ENCODE measurements at regions not wholly inside any gene's neighbourhood (a gene's known extent, or its start where the extent isn't known, plus 50 kb on each side); places are given as distances from the start of the nearest gene placed in this dataset.
"Not testable (repeated sequence)": the region's sequence is repeated elsewhere in the genome, so short reads cannot be mapped to it uniquely, and the experiment has no call there.

DNA sequence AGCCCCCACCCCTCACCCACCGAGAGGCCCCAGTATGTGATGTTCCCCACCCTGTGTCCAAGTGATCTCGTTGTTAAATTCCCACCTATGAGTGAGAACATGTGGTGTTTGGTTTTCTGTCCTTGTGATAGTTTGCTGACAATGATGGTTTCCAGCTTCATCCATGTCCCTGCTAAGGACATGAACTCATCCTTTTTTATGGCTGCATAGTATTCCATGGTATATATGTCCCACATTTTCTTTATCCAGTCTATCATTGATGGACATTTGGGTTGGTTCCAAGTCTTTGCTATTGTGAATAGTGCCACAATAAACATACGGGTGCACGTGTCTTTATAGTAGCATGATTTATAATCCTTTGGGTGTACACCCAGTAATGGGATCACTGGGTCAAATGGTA lies 79.2 kb downstream of the PXDC1 start:
- not testable (repeated sequence) for FAIRE-seq; DNase-seq (ENCODE audit: insufficient read length, low spot score)

DNA sequence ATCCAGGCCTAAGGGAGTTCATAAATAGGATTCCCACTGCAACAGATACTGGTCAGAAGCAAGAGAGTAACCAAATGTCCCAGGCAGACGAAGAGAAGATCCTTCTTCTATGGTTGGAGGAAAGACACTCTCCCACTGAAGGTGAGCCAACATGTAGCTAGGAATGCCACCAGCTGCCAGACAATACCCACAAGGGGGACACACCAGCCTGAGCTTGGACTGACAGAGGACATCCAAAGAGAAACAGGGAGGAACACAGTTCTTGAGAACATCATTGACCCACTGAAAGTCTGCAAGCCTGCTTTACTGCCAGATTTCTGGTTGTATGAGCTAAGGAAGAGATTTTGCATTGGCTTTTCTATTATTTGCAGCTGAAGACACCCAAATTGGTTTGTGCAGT lies 80.1 kb downstream of the PXDC1 start:
- DNase-seq (ENCODE audit: insufficient read length, low spot score) (no peak), FAIRE-seq (peak; percentile 4)

DNA sequence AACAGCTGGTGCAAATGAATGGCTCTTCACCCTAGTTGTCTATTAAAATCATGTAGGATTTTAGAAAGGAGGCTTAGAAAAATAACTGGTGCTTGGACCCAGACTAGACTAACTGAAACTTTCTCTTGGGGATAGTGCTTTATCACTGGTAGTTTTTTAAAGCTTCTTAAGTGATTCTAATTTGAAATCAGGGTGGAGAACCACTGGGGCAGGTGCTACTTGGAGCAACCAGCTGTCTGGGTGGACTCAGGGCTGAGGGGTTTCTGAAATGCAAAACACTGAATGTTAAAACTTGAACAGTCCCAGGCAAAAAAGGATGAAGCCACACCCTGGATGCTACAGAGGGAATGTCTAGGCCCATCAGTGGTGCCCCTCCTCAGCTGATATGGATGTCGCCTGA lies 81.2 kb downstream of the PXDC1 start:
- FAIRE-seq, result no peak

DNA sequence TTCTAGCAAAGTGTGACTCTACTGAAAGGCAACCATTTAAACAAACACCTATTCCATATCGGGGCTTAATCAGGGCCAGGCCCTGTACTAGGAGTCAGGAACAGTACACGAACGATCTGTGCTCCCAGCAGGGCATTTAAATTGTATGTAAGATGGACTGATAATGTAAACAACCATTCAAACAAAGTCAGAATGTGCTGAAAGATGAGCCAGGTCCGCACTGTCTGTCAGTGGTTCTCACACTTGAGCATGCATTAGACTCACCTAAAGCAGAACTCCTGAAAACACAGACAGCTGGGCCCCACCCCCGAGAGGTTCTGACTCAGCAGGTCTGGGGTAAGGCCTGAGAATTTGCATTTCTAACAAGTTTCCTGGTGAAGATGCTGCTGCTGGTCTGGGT lies 81.6 kb downstream of the PXDC1 start:
- DNase-seq (ENCODE audit: insufficient read length, low spot score) (no peak), FAIRE-seq (no peak)

More for the DNA sequence above, 81.2 kb downstream of the PXDC1 start:
- DNase-seq (ENCODE audit: insufficient read length, low spot score), result no peak

DNA sequence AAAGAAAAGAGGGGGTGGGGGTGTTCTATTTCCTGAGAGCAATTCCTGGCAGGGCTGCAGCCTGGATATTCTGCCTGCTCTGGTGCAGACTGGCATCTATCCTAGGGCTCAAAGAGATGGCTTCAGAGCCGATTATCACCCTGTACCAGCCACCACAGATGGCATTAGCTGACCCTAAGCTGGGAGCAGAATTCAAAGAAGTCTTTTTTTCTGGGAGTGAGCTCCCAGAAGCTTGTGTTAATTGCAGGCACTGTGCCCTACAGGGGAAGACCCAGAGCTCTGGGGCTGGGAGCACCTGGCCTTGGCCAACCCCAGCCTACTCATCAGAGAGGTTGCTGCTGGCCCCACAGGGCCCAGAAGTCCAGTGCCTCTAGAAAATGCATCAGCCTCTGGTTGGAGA lies 85.9 kb downstream of the PXDC1 start:
- FAIRE-seq (no peak), DNase-seq (ENCODE audit: insufficient read length, low spot score) (no peak)

DNA sequence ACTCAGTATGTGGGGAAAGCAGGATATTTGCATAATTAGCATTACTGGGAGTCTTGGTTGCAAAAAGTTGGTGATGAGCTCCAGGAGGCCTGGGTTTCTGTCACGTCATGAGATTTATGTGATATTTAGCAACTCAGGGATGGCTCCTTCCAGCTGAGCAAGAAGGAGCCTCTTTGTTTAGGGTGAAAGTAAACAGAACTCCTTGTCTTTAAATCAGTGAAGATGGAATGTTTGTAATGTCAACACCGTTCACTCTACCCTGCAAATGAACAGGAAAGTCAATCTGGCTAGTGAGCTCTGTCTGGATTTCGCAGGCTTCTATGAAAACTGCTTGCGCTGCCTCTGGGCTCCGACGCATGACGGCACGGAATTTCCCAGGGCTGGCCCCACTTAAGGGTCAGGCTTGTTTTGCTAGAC lies 86.9 kb downstream of the PXDC1 start:
- DNase-seq (ENCODE audit: insufficient read length, low spot score) (no peak), FAIRE-seq (no peak)

DNA sequence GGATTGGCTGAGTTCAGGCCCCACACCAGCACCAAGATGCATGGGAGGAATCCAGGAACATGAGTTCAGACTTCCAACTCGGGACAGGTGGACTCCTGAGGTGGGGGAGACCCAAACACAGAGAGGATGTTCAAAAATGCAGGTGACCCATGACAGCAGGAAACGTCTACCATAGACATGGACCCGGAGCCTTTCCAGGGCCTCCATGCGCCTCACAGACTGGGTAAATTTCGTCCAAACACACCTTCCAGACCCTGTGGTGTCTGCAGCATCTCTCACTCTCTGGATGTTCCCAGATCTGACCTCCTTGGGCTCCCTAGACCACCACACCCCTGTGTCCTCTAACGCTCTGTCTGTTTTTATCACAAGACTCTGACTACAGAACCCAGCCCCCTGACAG lies 87.7 kb downstream of the PXDC1 start:
- no peak for FAIRE-seq
- no peak for DNase-seq (ENCODE audit: insufficient read length, low spot score)

DNA sequence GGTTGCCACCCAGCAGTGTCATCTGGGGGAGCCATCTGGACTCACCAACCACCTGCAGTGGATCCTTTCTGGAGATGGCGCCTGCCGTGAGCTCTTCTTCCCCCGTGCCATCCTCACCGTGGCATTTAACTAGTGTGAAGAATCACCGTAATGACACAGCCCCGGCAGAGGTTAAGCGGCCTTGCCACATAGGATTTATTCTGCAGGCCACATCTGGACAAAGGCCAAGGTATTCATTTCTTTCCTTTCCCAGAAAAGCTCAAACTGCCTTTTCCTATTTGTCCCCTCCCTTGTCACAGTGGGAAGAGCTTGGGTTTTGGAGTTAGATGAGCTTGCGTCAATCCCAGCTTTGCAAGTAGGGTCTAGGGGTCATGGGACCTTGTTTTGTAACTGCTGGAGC lies 88.4 kb downstream of the PXDC1 start:
- DNase-seq (ENCODE audit: insufficient read length, low spot score), result no peak

DNA sequence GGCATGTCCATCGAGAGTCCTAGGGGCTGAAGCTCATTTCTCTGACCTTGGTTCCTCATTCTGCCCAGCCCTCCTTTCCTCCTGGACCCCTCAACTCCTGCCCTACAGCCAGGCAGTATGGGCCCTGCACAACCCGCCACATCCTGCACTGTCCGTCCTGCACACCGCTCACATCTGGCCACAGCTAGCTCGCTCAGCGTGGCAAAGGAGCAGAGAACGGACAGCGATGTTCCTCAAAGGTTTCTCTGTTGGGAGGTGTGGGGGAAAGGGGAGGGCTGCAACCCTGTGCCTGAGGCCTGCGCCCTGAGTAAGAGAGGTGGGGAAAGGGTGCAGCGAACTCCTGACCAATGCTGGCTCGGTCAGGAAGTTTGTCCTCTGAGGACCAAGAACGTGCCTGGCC lies 90.1 kb downstream of the PXDC1 start:
- no peak for DNase-seq (ENCODE audit: insufficient read length, low spot score)
- FAIRE-seq, result no peak

More for the DNA sequence above, 88.4 kb downstream of the PXDC1 start:
- FAIRE-seq, result no peak

DNA sequence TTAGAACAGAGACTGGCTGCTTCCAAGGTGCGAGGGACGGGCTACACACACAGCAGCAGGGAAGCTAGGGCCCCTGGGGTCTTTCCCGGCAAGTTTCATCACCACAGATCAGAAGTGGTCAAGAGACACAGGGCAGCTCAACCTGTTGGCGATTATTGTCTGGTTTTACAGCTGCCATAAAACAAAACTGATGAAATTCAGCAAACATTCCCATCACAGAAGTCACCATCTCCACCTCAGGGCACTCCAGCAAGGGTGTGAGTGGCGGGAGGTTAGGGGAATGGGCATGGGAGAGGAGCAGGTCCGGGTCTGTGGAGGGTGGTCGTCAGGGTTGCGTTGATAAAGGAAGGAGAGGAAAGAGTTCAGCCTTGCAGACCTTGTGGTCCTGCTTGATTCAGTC lies 91.0 kb downstream of the PXDC1 start:
- FAIRE-seq (no peak), DNase-seq (ENCODE audit: insufficient read length, low spot score) (no peak)

DNA sequence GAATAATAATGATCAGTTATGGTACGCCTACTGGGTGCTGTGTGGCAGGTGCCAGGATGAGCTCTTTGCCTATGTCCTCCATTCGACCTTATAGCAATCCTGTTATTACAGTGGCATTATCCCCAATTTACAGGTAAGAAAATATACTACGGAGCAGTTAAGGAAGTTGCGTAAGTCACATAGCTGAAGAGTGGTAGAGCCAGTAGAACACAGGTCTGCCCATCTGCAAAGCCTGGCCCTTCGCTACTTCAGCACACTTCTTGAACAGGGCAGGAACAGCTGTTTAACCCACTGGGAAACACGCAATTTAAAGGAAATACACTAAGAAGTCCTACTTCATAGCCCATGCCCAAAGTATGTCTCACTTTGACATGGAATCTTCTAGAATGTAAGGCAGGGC lies 91.8 kb downstream of the PXDC1 start:
- no peak for DNase-seq (ENCODE audit: insufficient read length, low spot score)
- FAIRE-seq, result no peak

DNA sequence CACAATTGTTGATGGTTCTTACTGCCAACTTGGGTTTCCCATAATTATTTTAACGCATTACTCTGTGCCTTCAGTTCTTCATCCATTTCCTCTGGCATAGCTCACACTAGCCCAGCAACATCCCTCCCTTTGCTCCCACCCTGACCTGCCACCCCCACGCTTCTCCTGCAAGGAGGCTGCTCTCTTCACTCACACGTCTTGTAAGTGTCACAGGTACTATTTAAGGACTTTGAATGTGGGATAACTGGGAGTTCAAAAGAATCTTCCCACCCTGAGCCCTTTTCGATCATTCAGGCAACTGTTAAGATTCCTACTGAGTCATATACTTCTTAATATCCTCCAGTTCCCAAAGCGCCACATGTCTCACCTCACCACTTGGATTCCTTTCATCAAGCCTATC lies 95.4 kb downstream of the PXDC1 start:
- DNase-seq (ENCODE audit: insufficient read length, low spot score), result no peak
- no peak for FAIRE-seq

DNA sequence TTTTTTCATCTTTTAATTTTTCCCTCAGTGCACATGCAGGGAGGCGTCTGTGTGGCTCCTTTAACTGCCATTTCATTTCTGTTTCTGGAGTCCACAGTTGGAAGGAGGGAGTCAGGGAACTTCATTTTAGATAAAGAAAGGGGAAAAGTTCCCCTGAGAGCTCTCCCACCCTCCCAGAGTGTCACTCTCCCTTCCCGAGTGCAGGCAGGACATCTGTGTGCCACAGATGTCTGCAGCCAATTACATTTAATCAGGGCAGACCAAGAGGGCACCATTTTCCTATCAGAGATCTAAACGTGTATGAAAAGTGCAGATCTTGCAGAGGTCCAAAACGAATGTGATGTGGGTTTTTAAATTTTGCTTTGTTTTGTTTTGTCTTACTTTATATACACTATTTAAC lies 96.6 kb downstream of the PXDC1 start:
- FAIRE-seq (no peak), DNase-seq (ENCODE audit: insufficient read length, low spot score) (no peak)

DNA sequence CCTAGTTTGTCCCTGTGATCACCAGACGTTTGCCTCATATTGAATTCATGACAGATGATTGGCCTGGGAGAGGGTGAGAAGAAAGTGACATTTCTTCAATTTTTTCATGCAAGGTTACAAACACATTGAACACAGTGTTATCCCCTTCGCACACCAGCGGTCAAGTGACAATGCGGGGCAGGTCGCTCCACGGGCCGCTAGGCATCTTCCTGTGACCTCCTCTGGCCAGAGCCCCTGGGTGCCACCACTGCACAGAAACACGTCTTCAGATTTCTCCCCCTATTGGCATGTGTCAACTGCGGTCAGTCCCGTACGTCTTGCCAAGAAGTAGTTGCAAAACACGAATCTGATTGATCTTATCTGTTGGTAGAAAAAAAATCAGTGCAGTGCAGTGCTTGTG lies 97.1 kb downstream of the PXDC1 start:
- no peak for DNase-seq (ENCODE audit: insufficient read length, low spot score)
- no peak for FAIRE-seq

DNA sequence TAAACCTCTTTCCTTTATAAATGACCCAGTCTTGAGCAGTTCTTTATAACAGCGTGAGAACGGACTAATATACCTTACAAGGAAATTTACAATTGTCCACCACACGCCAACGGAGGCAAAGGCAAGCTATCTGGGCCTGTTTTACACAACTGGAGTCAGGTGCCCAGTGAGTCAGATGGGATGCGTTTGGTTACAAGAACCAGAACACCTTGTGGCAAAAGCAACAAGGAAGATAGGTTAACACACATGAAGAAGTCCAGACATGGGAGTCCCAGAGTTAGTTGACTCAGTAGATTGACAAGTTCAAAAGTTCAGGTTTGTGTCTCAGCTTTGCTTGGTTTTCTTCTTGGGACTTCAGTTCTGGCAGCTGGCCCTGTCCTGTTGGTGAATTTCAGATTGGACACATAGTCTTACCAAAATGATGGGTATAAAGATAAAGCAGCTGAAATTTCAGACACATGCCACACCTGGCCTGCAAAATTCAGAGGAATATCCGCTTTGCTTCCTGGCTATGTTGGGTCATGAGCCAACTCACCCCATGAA lies 97.9 kb downstream of the PXDC1 start:
- DNase-seq (ENCODE audit: insufficient read length, low spot score), result no peak
- FAIRE-seq, result no peak

DNA sequence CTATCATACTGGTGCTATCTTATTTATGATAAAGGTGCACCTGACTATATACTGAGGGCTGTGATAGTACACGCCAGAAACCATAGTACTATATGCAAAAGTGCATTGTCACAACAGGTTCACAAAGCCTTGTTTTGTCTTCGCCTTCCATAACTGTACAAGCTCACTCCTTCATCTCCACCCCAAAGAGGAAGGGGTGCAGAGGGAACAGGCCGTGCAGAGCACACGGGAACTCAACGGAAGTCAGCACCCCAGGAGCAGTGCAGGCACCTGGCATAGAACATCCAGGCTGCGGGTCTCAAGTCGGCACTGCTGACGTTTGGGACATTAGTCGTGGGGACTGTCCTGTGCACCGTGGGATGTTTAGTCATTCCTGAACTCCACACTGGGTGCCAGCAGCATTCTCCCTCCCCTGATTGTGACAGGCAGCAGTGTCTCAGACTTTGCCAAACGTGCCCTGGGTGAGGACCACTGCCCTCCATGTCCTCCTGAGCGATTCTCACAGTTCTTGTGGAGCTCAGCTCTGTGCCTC lies 99.7 kb downstream of the PXDC1 start:
- no peak for FAIRE-seq
- no peak for DNase-seq (ENCODE audit: insufficient read length, low spot score)

DNA sequence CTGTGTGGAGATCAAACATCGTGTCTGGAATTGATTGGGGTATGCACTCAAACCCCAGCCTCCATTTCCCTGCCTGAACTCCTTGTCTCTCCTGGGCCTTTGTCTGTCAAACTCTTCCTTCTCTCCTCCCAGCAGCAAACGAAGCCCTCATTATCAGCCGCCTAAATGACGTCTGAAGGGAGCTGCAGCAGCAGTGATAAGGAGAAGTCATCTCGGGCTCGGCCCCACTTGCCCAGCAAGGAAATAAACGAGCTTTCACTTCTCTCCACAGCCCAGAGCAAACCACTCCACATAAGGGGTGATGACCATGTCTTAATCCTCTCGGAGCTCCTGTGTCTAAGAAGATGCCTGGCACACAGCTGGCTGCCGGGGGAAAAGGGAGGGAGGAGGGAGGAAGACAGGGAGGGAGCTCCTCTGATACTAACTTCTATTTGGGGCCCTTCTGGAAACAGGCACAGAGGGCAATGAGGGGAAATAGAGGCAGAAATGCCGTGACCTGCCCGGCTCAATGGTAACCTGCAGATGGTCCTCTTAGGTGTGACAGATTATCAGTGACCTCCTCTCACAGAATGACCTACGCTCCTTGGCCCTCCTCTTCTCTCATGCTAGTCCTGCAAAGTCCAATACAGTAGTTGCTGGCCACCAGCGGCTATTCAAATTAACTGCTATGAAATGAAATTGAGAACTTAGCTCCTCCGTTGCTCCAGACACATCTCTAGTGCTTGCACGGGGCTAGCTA lies 100.4 kb downstream of the PXDC1 start:
- FAIRE-seq, result no peak
- no peak for DNase-seq (ENCODE audit: insufficient read length, low spot score)

DNA sequence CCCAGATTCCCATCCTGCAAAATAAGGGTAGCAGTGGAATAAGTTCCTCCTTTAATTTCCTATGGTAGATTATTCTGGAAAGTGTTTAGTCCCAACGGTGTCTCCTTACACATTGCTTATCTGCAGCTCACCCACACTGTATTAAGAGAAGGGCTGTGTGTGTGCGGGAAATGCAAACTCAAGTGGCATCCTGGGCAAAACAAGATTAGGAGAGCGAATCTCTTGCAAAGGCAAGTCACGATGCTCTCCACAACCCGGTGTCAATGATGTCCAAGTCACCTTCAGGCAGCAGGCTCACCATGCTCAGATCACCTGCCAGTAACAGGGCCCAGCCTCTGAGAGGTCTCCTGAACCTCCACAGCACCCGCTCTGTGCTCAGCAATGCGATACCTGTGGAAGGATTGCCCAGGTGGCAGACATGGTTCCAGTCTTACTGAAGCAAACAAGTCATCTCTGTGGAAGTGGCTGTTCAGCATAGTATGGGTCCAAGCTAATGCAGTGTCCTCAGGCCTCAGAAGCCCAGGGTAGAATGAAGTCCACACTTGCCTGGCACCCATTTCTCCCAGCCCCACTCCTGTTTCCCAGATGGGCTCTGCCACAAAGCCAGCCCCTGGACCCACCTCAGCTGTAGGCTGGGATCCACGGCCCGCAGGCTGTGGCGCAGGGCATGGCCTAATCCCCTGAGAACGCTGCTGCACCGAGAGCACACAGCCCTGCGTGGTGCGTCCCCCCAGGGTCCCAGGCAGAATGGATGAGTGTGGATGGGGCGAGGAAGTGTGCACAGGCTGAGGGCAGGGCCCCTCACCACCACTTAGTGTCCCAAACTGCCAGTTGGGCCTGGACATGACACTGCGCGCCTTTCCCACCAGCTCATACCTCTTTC lies 101.2 kb downstream of the PXDC1 start:
- no peak for FAIRE-seq
- DNase-seq (ENCODE audit: insufficient read length, low spot score), result no peak

DNA sequence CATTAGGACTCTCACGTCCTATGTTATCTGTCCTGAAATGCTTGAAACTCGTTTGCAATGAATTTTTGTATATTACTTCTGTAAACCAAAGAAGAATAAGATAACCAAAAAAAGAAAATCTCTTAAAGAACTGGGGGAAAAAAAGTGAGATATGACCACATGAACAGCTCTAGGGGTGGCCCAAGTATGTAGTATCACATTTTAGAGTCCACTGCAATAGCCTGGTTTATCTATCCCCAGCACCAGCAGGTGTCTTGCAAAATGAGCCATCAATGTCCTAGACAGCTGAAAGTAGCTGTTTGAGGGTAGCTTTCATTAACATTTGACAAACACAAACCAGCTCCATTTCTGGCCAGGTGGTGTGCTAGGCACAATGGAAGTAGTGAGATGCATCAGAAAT lies 102.8 kb downstream of the PXDC1 start:
- FAIRE-seq (no peak), DNase-seq (ENCODE audit: insufficient read length, low spot score) (no peak)

DNA sequence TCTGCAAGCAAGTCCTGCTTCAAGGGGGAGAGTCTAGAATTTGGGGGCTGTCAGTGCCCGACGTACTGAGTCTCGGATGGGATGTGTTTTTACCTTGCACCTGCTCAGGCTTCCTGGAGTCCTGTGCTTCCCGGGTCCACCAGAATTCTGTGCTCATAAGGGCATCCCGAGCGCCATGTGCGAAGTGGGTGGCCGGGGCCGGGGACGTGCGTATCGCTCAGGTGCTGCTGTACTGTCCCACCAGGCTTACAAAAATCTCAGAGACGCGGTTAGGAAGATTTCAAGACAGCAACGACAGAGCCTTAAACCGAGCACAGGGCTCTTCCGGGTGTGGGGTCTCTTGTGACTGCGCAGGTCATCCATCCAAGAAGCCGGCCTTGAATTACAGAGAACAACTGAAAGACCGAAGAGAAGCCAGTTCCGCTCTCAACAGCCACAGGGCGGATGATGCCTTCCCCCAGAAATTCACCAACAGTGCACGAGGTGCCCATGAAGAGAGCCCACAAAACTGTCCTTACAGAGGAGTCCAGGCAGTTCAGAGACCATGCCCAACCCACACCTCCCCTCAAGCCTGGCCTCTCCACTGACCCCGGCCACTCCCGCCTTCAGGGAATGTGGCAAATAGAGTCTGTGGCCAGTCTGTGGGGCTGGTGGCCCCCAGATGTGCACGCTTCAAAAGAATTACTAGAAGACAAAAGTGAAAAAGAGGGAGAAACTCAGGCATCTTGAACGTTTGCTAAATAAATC lies 104.7 kb downstream of the PXDC1 start:
- no peak for FAIRE-seq
- DNase-seq (ENCODE audit: insufficient read length, low spot score), result no peak

DNA sequence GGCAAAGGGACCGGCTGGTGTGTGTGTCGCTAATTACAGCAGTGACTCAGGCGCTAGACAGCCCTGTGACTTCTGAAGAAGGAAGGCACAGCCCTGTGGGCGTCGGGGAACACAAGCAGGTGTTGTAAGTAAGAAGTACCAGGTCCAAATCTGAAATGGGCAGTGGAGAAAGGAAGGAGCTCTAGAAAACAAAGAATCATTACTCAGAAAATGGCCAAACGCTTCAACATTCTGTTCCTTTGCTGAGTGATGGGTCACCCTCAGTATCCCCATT lies 106.8 kb downstream of the PXDC1 start:
- DNase-seq (ENCODE audit: insufficient read length, low spot score) (no peak), FAIRE-seq (no peak)
